HCT116 (cell line): ENCODE measurements at regions not wholly inside any gene's neighbourhood (a gene's known extent, or its start where the extent isn't known, plus 50 kb on each side); places are given as distances from the start of the nearest gene placed in this dataset.

Experiments used
- ATAC-seq: fragments of 200-7000 bp; cut with Tn5 transposase; 2 replicates; pipeline ENCODE4 v1.9.1; 2020; ENCODE audit warnings: mild to moderate bottlenecking, moderate library complexity
- BruUV-seq: library from RNA; stranded (reverse); fragments of 400-500 nt; replicated peaks from 2 replicates; lab custom pipeline; 2021; lab: Mats Ljungman, UMichigan
- CTCF ChIA-PET: fragments of 300-600 bp; sonication (Branson Sonifier 250); formaldehyde crosslinking; loops from one replicate; lab custom pipeline; 2021; ENCODE audit warnings: antibody characterized with exemption; lab: Charles Lee
- POLR2A ChIA-PET: fragments of 300-600, 350-600 bp; sonication (Branson Sonifier 250); formaldehyde crosslinking; loops from one replicate; lab custom pipeline; 2021; ENCODE audit warnings: antibody characterized with exemption; lab: Charles Lee
- RAD21 ChIA-PET, 2 experiments: fragments of 300-600 bp; sonication (Branson Sonifier 250); formaldehyde crosslinking; loops; one replicate each; lab custom pipeline; 2023; ENCODE audit warnings: low total read pairs in 2 of 2; ENCODE audit not compliant: uncharacterized antibody in 2 of 2, unreplicated experiment in 2 of 2, low non-redundant PET in 1 of 2; lab: Charles Lee
- DNase-seq: peaks from one replicate; pipeline ENCODE4 v3.0.0-alpha.2; 2010; ENCODE audit warnings: low read depth, low spot score
- H2AFZ ChIP-seq: fragments of 200-600 bp; shearing (Covaris generic), sonication (generic); 2 replicates; pipeline ENCODE4 v1.6.1; 2017; ENCODE audit warnings: low read depth, mixed run types, mixed read lengths, antibody characterized with exemption, low read length; ENCODE audit not compliant: poor library complexity, severe bottlenecking
- H3K27ac ChIP-seq: 2 replicates; pipeline ENCODE4 v1.5.1; 2012; ENCODE audit warnings: low read depth, low read length
- H3K27me3 ChIP-seq: fragments of 200-600 bp; sonication (generic); 2 replicates; pipeline ENCODE4 v1.6.1; 2016; ENCODE audit warnings: mixed run types, low read length, mixed read lengths; ENCODE audit not compliant: insufficient read depth
- H3K36me3 ChIP-seq, 2 experiments: fragments of 200-500 bp in 1 of 2; fragments of 200-600 bp in 1 of 2; sonication (Bioruptor generic) in 1 of 2; sonication (generic) in 1 of 2; 2 replicates each; pipeline versions ENCODE4 v1.5.1 to v1.6.1; 2014 to 2016; ENCODE audit warnings: low read length in 2 of 2, inconsistent platforms in 1 of 2, mixed read lengths in 1 of 2, mixed run types in 1 of 2; ENCODE audit not compliant: insufficient read depth in 2 of 2, control insufficient read depth in 1 of 2
- H3K4me1 ChIP-seq, 2 experiments: fragments of 200-600 bp in 1 of 2; sonication (generic) in 1 of 2; 2 replicates each; pipeline versions ENCODE4 v1.5.1 to v1.6.1; 2012 to 2017; ENCODE audit warnings: low read length in 2 of 2, inconsistent platforms in 1 of 2, mild to moderate bottlenecking in 1 of 2, mixed read lengths in 1 of 2, mixed run types in 1 of 2, moderate library complexity in 1 of 2; ENCODE audit not compliant: insufficient read depth in 2 of 2, control insufficient read depth in 1 of 2
- H3K4me2 ChIP-seq: fragments of 200-600 bp; sonication (generic); 2 replicates; pipeline ENCODE4 v1.6.1; 2017; ENCODE audit warnings: mixed run types, low read length, mixed read lengths
- H3K4me3 ChIP-seq, 2 experiments: fragments of 200-600 bp in 1 of 2; sonication (generic) in 1 of 2; replicated peaks in 1 of 2; 2 replicates each; pipeline ENCODE4 v1.5.1; 2011 to 2016; ENCODE audit warnings: low read length in 2 of 2, control low read depth in 1 of 2, low read depth in 1 of 2, mild to moderate bottlenecking in 1 of 2, mixed read lengths in 1 of 2, mixed run types in 1 of 2
- H3K79me2 ChIP-seq: fragments of 200-600 bp; sonication (generic); 2 replicates; pipeline ENCODE4 v1.6.1; 2017; ENCODE audit warnings: mild to moderate bottlenecking, mixed run types, low read length, moderate library complexity, mixed read lengths; ENCODE audit not compliant: insufficient read depth
- H3K9ac ChIP-seq: fragments of 200-600 bp; sonication (generic); 2 replicates; pipeline ENCODE4 v1.6.1; 2016; ENCODE audit warnings: low read length, mixed read lengths
- H3K9me2 ChIP-seq: fragments of 200-600 bp; sonication (generic), shearing (Covaris generic); 2 replicates; pipeline ENCODE4 v1.6.1; 2017; ENCODE audit warnings: mixed run types, mild to moderate bottlenecking, moderate library complexity; ENCODE audit not compliant: insufficient read depth
- H3K9me3 ChIP-seq, 2 experiments: fragments of 200-500 bp in 1 of 2; fragments of 200-600 bp in 1 of 2; sonication (Bioruptor generic) in 1 of 2; sonication (generic) in 1 of 2; 2 replicates each; pipeline ENCODE4 v1.6.1; 2014 to 2017; ENCODE audit warnings: low read length in 2 of 2, mixed read lengths in 2 of 2, inconsistent platforms in 1 of 2, low read depth in 1 of 2, mild to moderate bottlenecking in 1 of 2, mixed run types in 1 of 2, moderate library complexity in 1 of 2; ENCODE audit not compliant: control insufficient read depth in 1 of 2, insufficient read depth in 1 of 2
- H4K20me1 ChIP-seq: fragments of 200-600 bp; sonication (generic), shearing (Covaris generic); 2 replicates; pipeline ENCODE4 v1.6.1; 2017; ENCODE audit warnings: mixed run types, mild to moderate bottlenecking, moderate library complexity; ENCODE audit not compliant: insufficient read depth
- CBX3 ChIP-seq: IDR thresholded peaks from 2 replicates; pipeline ENCODE4 v1.6.1; 2012; ENCODE audit warnings: low read depth
- ELF1 ChIP-seq: IDR thresholded peaks from 2 replicates; pipeline ENCODE4 v1.6.1; 2012; ENCODE audit warnings: low read depth, borderline replicate concordance
- EZH2 ChIP-seq: fragments of 200-600 bp; sonication (generic); IDR thresholded peaks from 2 replicates; pipeline ENCODE4 v1.6.1; 2017; ENCODE audit warnings: antibody characterized with exemption, mixed run types
- JUND ChIP-seq: IDR thresholded peaks from 2 replicates; pipeline ENCODE4 v1.6.1; 2012
- POLR2A ChIP-seq: IDR thresholded peaks from 2 replicates; pipeline ENCODE4 v1.7.0; 2011; ENCODE audit warnings: borderline replicate concordance; ENCODE audit not compliant: insufficient read depth, insufficient read length; ENCODE audit errors: extremely low read depth
- POLR2AphosphoS5 ChIP-seq: IDR thresholded peaks from 2 replicates; pipeline ENCODE4 v1.6.1; 2011; ENCODE audit warnings: mild to moderate bottlenecking, low read depth, low read length, moderate library complexity
- RAD21 ChIP-seq: IDR thresholded peaks from 2 replicates; pipeline ENCODE4 v1.6.1; 2012; ENCODE audit warnings: low read depth, mild to moderate bottlenecking
- SIN3A ChIP-seq: IDR thresholded peaks from 2 replicates; pipeline ENCODE4 v1.6.1; 2012; ENCODE audit warnings: low read depth
- SP1 ChIP-seq: IDR thresholded peaks from 2 replicates; pipeline ENCODE4 v1.6.1; 2012; ENCODE audit warnings: low read depth
- SRF ChIP-seq: IDR thresholded peaks from 2 replicates; pipeline ENCODE4 v1.6.1; 2012; ENCODE audit warnings: low read depth
- TCF7L2 ChIP-seq: IDR thresholded peaks from 2 replicates; pipeline ENCODE4 v1.7.0; 2011; ENCODE audit warnings: borderline replicate concordance, inconsistent platforms; ENCODE audit not compliant: insufficient read depth, insufficient read length; ENCODE audit errors: extremely low read depth
- YY1 ChIP-seq: IDR thresholded peaks from 2 replicates; pipeline ENCODE4 v1.6.1; 2011; ENCODE audit warnings: low read length, low read depth, moderate library complexity, mild to moderate bottlenecking; ENCODE audit not compliant: insufficient replicate concordance; ENCODE audit errors: extremely low read depth
- ZFX ChIP-seq: fragments of 450-650 bp; IDR thresholded peaks from 2 replicates; pipeline ENCODE4 v1.6.1; 2017
- ZNF274 ChIP-seq: fragments of 200-500 bp; sonication (Bioruptor generic); IDR thresholded peaks from 2 replicates; pipeline ENCODE4 v1.6.1; 2014; ENCODE audit warnings: mild to moderate bottlenecking, low read depth, low read length, inconsistent platforms
- intact Hi-C: fragments of 100-400 bp; cut with micrococcal nuclease; formaldehyde crosslinking; loops from 2 replicates; pipeline ENCODE4 v1.10.0; 2022
- TF ChIP-seq, protein P1 (sequence below), 3 experiments: fragments of 200-600 bp in 1 of 3; sonication (generic) in 1 of 3; IDR thresholded peaks in 2 of 3; conservative IDR thresholded peaks in 1 of 3; 2 replicates each; pipeline ENCODE4 v1.5.1; 2012 to 2017; ENCODE audit warnings: low read depth in 2 of 3, low read length in 2 of 3, antibody characterized with exemption in 1 of 3, borderline replicate concordance in 1 of 3, control low read depth in 1 of 3, mild to moderate bottlenecking in 1 of 3, mixed read lengths in 1 of 3, mixed run types in 1 of 3, moderate library complexity in 1 of 3; ENCODE audit not compliant: insufficient read depth in 1 of 3
- TF ChIP-seq, protein P2 (sequence below): IDR thresholded peaks from 2 replicates; pipeline ENCODE4 v1.6.1; 2012; ENCODE audit warnings: low read depth
- TF ChIP-seq, protein P3 (sequence below): IDR thresholded peaks from 2 replicates; pipeline ENCODE4 v1.6.1; 2012
- TF ChIP-seq, protein P4 (sequence below): IDR thresholded peaks from 2 replicates; pipeline ENCODE4 v1.6.1; 2012

DNA sequence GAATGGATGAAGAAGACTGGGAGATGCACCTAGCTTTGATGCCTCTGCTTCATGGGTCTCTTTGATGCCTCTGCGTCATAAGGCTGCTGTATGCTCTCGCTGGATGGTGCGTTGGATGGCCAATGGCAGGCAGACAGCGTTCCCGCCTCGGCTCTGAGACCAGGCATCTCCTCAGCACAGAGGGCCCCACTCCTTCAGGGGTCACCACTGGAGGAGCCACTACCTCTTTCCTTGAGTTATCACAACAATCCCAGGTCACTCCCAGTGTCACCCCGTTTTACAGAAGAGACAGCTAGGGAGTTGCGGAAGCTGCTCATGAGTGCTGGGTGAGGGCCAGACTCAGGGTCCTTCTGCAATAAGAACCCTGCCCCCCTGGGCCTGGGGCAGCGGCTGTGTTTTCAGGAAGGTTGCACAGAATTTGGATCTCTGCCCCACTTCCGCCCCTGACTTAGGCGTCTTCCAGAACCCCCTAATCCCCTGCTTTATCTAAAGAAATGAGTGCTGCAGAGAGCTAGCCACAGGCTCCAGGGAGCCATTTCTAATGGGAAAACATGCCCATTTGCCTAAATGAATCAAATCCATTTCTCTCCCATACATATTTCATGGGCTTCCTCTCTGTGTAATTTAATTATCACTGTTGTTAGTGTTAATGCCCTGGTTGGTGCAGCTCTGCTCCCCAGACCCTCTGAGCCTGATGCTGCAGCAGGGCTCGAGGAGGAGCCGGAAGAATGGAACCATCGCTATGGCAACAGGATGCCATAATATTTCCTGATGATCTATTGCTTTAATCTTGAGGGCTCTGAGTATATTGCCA is 131.8 kb upstream of the HS6ST1 start:
- Histone ChIP-seq H2AFZ (no peak overlapping the region), H3K36me3 (no peaks in the 10 kb centered on the region), H3K4me2 (no peak overlapping the region), H3K27me3 (peaks cover 10% of the 10 kb centered on the region; the same call in 1 of the 2 replicates), H3K27ac (no peak overlapping the region), H3K9me2 (no peaks in the 10 kb centered on the region), H4K20me1 (no peaks in the 10 kb centered on the region), H3K9ac (no peak overlapping the region), H3K4me1 (no peaks in the 10 kb centered on the region), H3K79me2 (no peaks in the 10 kb centered on the region), H3K9me3 (no peaks in the 10 kb centered on the region), H3K4me3 (no peak overlapping the region)
- ATAC-seq = no peak
- intact Hi-C loops = no loop called here
- ChIA-PET POLR2A (no interaction called here), CTCF (no interaction called here), RAD21 (no interaction called here)
- TF ChIP-seq ELF1 = no peak
- TF ChIP-seq, protein P1, sequence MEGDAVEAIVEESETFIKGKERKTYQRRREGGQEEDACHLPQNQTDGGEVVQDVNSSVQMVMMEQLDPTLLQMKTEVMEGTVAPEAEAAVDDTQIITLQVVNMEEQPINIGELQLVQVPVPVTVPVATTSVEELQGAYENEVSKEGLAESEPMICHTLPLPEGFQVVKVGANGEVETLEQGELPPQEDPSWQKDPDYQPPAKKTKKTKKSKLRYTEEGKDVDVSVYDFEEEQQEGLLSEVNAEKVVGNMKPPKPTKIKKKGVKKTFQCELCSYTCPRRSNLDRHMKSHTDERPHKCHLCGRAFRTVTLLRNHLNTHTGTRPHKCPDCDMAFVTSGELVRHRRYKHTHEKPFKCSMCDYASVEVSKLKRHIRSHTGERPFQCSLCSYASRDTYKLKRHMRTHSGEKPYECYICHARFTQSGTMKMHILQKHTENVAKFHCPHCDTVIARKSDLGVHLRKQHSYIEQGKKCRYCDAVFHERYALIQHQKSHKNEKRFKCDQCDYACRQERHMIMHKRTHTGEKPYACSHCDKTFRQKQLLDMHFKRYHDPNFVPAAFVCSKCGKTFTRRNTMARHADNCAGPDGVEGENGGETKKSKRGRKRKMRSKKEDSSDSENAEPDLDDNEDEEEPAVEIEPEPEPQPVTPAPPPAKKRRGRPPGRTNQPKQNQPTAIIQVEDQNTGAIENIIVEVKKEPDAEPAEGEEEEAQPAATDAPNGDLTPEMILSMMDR (IDR thresholded peaks at IDR 0.05 in 2 of 3, conservative IDR thresholded peaks at IDR 0.05 in 1 of 3; ENCODE audit: borderline replicate concordance in 1 of 3, insufficient read depth in 1 of 3, low read depth in 2 of 3, low read length in 2 of 3) = no peak
- no peak for TF ChIP-seq YY1
- TF ChIP-seq TCF7L2 = no peak
- no peak for TF ChIP-seq JUND
- TF ChIP-seq, protein P2, sequence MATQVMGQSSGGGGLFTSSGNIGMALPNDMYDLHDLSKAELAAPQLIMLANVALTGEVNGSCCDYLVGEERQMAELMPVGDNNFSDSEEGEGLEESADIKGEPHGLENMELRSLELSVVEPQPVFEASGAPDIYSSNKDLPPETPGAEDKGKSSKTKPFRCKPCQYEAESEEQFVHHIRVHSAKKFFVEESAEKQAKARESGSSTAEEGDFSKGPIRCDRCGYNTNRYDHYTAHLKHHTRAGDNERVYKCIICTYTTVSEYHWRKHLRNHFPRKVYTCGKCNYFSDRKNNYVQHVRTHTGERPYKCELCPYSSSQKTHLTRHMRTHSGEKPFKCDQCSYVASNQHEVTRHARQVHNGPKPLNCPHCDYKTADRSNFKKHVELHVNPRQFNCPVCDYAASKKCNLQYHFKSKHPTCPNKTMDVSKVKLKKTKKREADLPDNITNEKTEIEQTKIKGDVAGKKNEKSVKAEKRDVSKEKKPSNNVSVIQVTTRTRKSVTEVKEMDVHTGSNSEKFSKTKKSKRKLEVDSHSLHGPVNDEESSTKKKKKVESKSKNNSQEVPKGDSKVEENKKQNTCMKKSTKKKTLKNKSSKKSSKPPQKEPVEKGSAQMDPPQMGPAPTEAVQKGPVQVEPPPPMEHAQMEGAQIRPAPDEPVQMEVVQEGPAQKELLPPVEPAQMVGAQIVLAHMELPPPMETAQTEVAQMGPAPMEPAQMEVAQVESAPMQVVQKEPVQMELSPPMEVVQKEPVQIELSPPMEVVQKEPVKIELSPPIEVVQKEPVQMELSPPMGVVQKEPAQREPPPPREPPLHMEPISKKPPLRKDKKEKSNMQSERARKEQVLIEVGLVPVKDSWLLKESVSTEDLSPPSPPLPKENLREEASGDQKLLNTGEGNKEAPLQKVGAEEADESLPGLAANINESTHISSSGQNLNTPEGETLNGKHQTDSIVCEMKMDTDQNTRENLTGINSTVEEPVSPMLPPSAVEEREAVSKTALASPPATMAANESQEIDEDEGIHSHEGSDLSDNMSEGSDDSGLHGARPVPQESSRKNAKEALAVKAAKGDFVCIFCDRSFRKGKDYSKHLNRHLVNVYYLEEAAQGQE = no peak
- TF ChIP-seq RAD21 = no peak
- no peak for TF ChIP-seq SIN3A
- no peak for TF ChIP-seq POLR2AphosphoS5
- TF ChIP-seq, protein P3, sequence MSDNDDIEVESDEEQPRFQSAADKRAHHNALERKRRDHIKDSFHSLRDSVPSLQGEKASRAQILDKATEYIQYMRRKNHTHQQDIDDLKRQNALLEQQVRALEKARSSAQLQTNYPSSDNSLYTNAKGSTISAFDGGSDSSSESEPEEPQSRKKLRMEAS = no peak
- no peak for TF ChIP-seq ZNF274
- no peak for TF ChIP-seq CBX3
- no peak for TF ChIP-seq POLR2A
- no peak for TF ChIP-seq SRF
- no peak for TF ChIP-seq SP1
- TF ChIP-seq, protein P4, sequence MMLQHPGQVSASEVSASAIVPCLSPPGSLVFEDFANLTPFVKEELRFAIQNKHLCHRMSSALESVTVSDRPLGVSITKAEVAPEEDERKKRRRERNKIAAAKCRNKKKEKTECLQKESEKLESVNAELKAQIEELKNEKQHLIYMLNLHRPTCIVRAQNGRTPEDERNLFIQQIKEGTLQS = no peak
- no peak for TF ChIP-seq EZH2
- TF ChIP-seq ZFX = no peak
- no peak for DNase-seq
- BruUV-seq = no TSS peak
